IMR-90 (cell line): ENCODE measurements at regions not wholly inside any gene's neighbourhood (a gene's known extent, or its start where the extent isn't known, plus 50 kb on each side); places are given as distances from the start of the nearest gene placed in this dataset.

Experiments used
- BHLHE40 ChIP-seq: fragments of 150-350 bp; IDR thresholded peaks from 2 replicates; pipeline ENCODE4 v1.6.1; 2016; ENCODE audit warnings: mild to moderate bottlenecking, low read depth, low read length
- CHD1 ChIP-seq: IDR thresholded peaks from 2 replicates; pipeline ENCODE4 v1.6.1; 2012; ENCODE audit warnings: low read depth, low read length, improper control_type of control experiment
- CTCF ChIP-seq: conservative IDR thresholded peaks from 2 replicates; pipeline ENCODE4 v1.5.1; 2012; ENCODE audit warnings: mild to moderate bottlenecking, low read depth, low read length, improper control_type of control experiment
- ELK1 ChIP-seq: fragments of 150-350 bp; IDR thresholded peaks from 2 replicates; pipeline ENCODE4 v1.6.1; 2016; ENCODE audit warnings: low read depth, mild to moderate bottlenecking, low read length, moderate library complexity, borderline replicate concordance
- FOS ChIP-seq: fragments of 150-350 bp; IDR thresholded peaks from 2 replicates; pipeline ENCODE4 v1.6.1; 2016; ENCODE audit warnings: low read depth, low read length
- MAZ ChIP-seq: IDR thresholded peaks from 2 replicates; pipeline ENCODE4 v1.6.1; 2012; ENCODE audit warnings: low read depth, mild to moderate bottlenecking, low read length, improper control_type of control experiment, moderate library complexity, borderline replicate concordance
- POLR2A ChIP-seq: IDR thresholded peaks from 2 replicates; pipeline ENCODE4 v1.6.1; 2012; ENCODE audit warnings: mild to moderate bottlenecking, low read depth, low read length
- RAD21 ChIP-seq: IDR thresholded peaks from 2 replicates; pipeline ENCODE4 v1.6.1; 2012; ENCODE audit warnings: low read length, improper control_type of control experiment
- RFX5 ChIP-seq: IDR thresholded peaks from 2 replicates; pipeline ENCODE4 v1.8.0; 2012; ENCODE audit warnings: low read depth, mild to moderate bottlenecking, low read length, moderate library complexity
- SMC3 ChIP-seq: fragments of 150-350 bp; IDR thresholded peaks from 2 replicates; pipeline ENCODE4 v1.6.1; 2016; ENCODE audit warnings: low read depth, mild to moderate bottlenecking, antibody characterized with exemption, low read length, moderate library complexity
- USF2 ChIP-seq: fragments of 150-350 bp; IDR thresholded peaks from 2 replicates; pipeline ENCODE4 v1.6.1; 2017; ENCODE audit warnings: mild to moderate bottlenecking, antibody characterized with exemption, low read length, low read depth

GRCh38 chrX:23276475-23276874 is 58.2 kb upstream of the PTCHD1 start:
- TF ChIP-seq CTCF, result no peak
- no peak for TF ChIP-seq POLR2A
- no peak for TF ChIP-seq USF2
- TF ChIP-seq RFX5, result no peak
- TF ChIP-seq MAZ, result no peak
- TF ChIP-seq RAD21, result no peak
- TF ChIP-seq SMC3, result no peak
- no peak for TF ChIP-seq ELK1
- no peak for TF ChIP-seq CHD1
- TF ChIP-seq FOS, result no peak
- no peak for TF ChIP-seq BHLHE40
